H1 (cell line): ENCODE measurements at regions not wholly inside any gene's neighbourhood (a gene's known extent, or its start where the extent isn't known, plus 50 kb on each side); places are given as distances from the start of the nearest gene placed in this dataset.

Experiments
- CTCF ChIA-PET: fragments of 300-600 bp; sonication (Branson Sonifier 250); formaldehyde crosslinking; loops from one replicate; lab custom pipeline; 2021; ENCODE audit not compliant: partially characterized antibody; lab: Charles Lee
- POLR2A ChIA-PET: fragments of 300-600 bp; sonication (Branson Sonifier 250); formaldehyde crosslinking; loops from one replicate; lab custom pipeline; 2021; ENCODE audit warnings: inconsistent platforms; ENCODE audit not compliant: partially characterized antibody; lab: Charles Lee
- DNase-seq, 2 experiments: peaks; one replicate each; pipeline versions ENCODE4 v3.0.0 to v3.0.0-alpha.2; 2010 to 2022; ENCODE audit warnings: low spot score in 2 of 2, low read depth in 1 of 2, mixed read lengths in 1 of 2
- FAIRE-seq: peaks from 2 replicates; lab custom pipeline; 2011; peaks lifted over from hg19 to GRCh38; lab: Jason Lieb, UNC
- H2AFZ ChIP-seq: 2 replicates; pipeline ENCODE4 v1.8.1; 2012; ENCODE audit warnings: low read length, inconsistent platforms
- H2AK5ac ChIP-seq: 2 replicates; pipeline ENCODE4 v1.6.1; 2013; ENCODE audit warnings: low read depth, low read length
- H2BK120ac ChIP-seq: replicated peaks from 2 replicates; pipeline ENCODE3; 2013; ENCODE audit warnings: low read depth, low read length, inconsistent platforms
- H2BK12ac ChIP-seq: 2 replicates; pipeline ENCODE4 v1.6.1; 2013; ENCODE audit warnings: low read depth, low read length
- H2BK15ac ChIP-seq: 2 replicates; pipeline ENCODE4 v1.6.1; 2013; ENCODE audit warnings: low read length
- H2BK20ac ChIP-seq: 2 replicates; pipeline ENCODE4 v1.6.1; 2013; ENCODE audit warnings: low read length
- H2BK5ac ChIP-seq: 2 replicates; pipeline ENCODE4 v1.6.1; 2013; ENCODE audit warnings: low read depth, low read length
- H3K14ac ChIP-seq: 2 replicates; pipeline ENCODE4 v1.6.1; 2013; ENCODE audit warnings: inconsistent platforms; ENCODE audit not compliant: insufficient read length
- H3K18ac ChIP-seq: 2 replicates; pipeline ENCODE4 v1.6.1; 2013; ENCODE audit warnings: low read length; ENCODE audit errors: extremely low read depth
- H3K23ac ChIP-seq: 2 replicates; pipeline ENCODE4 v1.6.1; 2013; ENCODE audit warnings: inconsistent platforms; ENCODE audit not compliant: insufficient read length
- H3K23me2 ChIP-seq: 2 replicates; pipeline ENCODE4 v1.6.1; 2013; ENCODE audit warnings: low read depth, low read length
- H3K27ac ChIP-seq: 2 replicates; pipeline ENCODE4 v1.6.1; 2011; ENCODE audit warnings: low read depth, low read length, inconsistent platforms
- H3K27me3 ChIP-seq, 4 experiments: replicated peaks in 1 of 4; 1 replicate in 1 of 4; 2 replicates in 3 of 4; pipeline versions ENCODE4 v1.6.1 to v1.8.1; 2011 to 2013; ENCODE audit warnings: low read length in 3 of 4, mild to moderate bottlenecking in 3 of 4, inconsistent platforms in 2 of 4, mixed read lengths in 2 of 4, moderate library complexity in 1 of 4; ENCODE audit not compliant: control insufficient read depth in 3 of 4, insufficient read depth in 3 of 4; ENCODE audit errors: extremely low read depth in 1 of 4
- H3K36me3 ChIP-seq, 4 experiments: 2 replicates each; pipeline versions ENCODE4 v1.6.1 to v1.8.1; 2011 to 2013; ENCODE audit warnings: mild to moderate bottlenecking in 4 of 4, low read length in 3 of 4, moderate library complexity in 2 of 4, control low read depth in 1 of 4, inconsistent platforms in 1 of 4; ENCODE audit not compliant: insufficient read depth in 4 of 4, control insufficient read depth in 2 of 4
- H3K4ac ChIP-seq: replicated peaks from 2 replicates; pipeline ENCODE3; 2013; ENCODE audit warnings: low read length, low read depth, mixed read lengths, inconsistent platforms; ENCODE audit not compliant: insufficient read length
- H3K4me1 ChIP-seq, 4 experiments: replicated peaks in 1 of 4; 1 replicate in 1 of 4; 2 replicates in 3 of 4; pipeline versions ENCODE4 v1.6.1 to v1.8.1; 2011 to 2013; ENCODE audit warnings: low read length in 3 of 4, inconsistent platforms in 2 of 4, mixed read lengths in 1 of 4; ENCODE audit not compliant: insufficient read depth in 4 of 4, control insufficient read depth in 3 of 4
- H3K4me2 ChIP-seq, 2 experiments: 2 replicates each; pipeline versions ENCODE4 v1.6.1 to v1.8.1; 2011 to 2013; ENCODE audit warnings: low read depth in 2 of 2, low read length in 2 of 2, control low read depth in 1 of 2, inconsistent platforms in 1 of 2, mild to moderate bottlenecking in 1 of 2; ENCODE audit not compliant: insufficient read depth in 1 of 2
- H3K4me3 ChIP-seq, 4 experiments: fragments of 200-600, 300-600 bp in 1 of 4; sonication (generic), shearing (Covaris generic), sonication (Bioruptor Twin) in 1 of 4; 2 replicates each; pipeline versions ENCODE4 v1.5.1 to v1.8.1; 2011 to 2016; ENCODE audit warnings: low read length in 4 of 4, low read depth in 3 of 4, control low read depth in 2 of 4, inconsistent platforms in 2 of 4, mild to moderate bottlenecking in 2 of 4, mixed read lengths in 1 of 4, moderate library complexity in 1 of 4; ENCODE audit not compliant: insufficient read depth in 2 of 4; ENCODE audit errors: extremely low read depth in 1 of 4
- H3K56ac ChIP-seq: replicated peaks from 2 replicates; pipeline ENCODE3; 2013; ENCODE audit warnings: low read depth, mild to moderate bottlenecking, mixed read lengths, low read length, inconsistent platforms; ENCODE audit not compliant: insufficient read length
- H3K79me1 ChIP-seq: 2 replicates; pipeline ENCODE4 v1.6.1; 2013; ENCODE audit warnings: low read depth, low read length, control low read depth
- H3K79me2 ChIP-seq, 2 experiments: 2 replicates each; pipeline versions ENCODE4 v1.6.1 to v1.8.1; 2012 to 2013; ENCODE audit warnings: low read length in 2 of 2, mild to moderate bottlenecking in 2 of 2, inconsistent platforms in 1 of 2; ENCODE audit not compliant: insufficient read depth in 2 of 2, control insufficient read depth in 1 of 2
- H3K9ac ChIP-seq, 4 experiments: replicated peaks in 1 of 4; 1 replicate in 1 of 4; 2 replicates in 3 of 4; pipeline versions ENCODE4 v1.6.1 to v1.8.1; 2011 to 2013; ENCODE audit warnings: low read depth in 3 of 4, low read length in 3 of 4, control low read depth in 2 of 4, mild to moderate bottlenecking in 2 of 4, moderate library complexity in 2 of 4, inconsistent platforms in 1 of 4; ENCODE audit errors: extremely low read depth in 1 of 4
- H3K9me3 ChIP-seq, 2 experiments: 2 replicates each; pipeline versions ENCODE4 v1.6.1 to v1.8.1; 2012 to 2013; ENCODE audit warnings: mild to moderate bottlenecking in 2 of 2, moderate library complexity in 2 of 2, control low read depth in 1 of 2, inconsistent platforms in 1 of 2, low read depth in 1 of 2, low read length in 1 of 2, mixed read lengths in 1 of 2; ENCODE audit not compliant: insufficient read depth in 2 of 2
- H4K20me1 ChIP-seq, 2 experiments: replicated peaks in 1 of 2; 2 replicates each; pipeline versions ENCODE3 to v1.8.1; 2011 to 2013; ENCODE audit warnings: inconsistent platforms in 2 of 2, low read length in 2 of 2, mild to moderate bottlenecking in 1 of 2; ENCODE audit not compliant: insufficient read depth in 2 of 2, control insufficient read depth in 1 of 2
- H4K5ac ChIP-seq: 2 replicates; pipeline ENCODE4 v1.6.1; 2013; ENCODE audit warnings: low read length, low read depth, mixed read lengths, inconsistent platforms; ENCODE audit not compliant: insufficient read length
- H4K8ac ChIP-seq: 2 replicates; pipeline ENCODE4 v1.8.0; 2013; ENCODE audit warnings: mild to moderate bottlenecking, moderate library complexity, low read length, inconsistent platforms; ENCODE audit not compliant: insufficient read depth; ENCODE audit errors: extremely low read depth
- H4K91ac ChIP-seq: replicated peaks from 2 replicates; pipeline ENCODE3; 2013; ENCODE audit warnings: low read length, mixed read lengths, inconsistent platforms; ENCODE audit not compliant: insufficient read length
- WGBS, 2 experiments: shearing (Covaris generic) in 1 of 2; methylation state at CpG; one replicate each; pipeline versions ENCODE4 v1.1.6 to v1.1.7; 2013 to 2015; ENCODE audit warnings: low lambda C conversion rate in 2 of 2, mixed read lengths in 2 of 2, inconsistent platforms in 1 of 2, low coverage in 1 of 2, missing lambda C conversion rate in 1 of 2; ENCODE audit not compliant: insufficient replicate concordance in 2 of 2, insufficient coverage in 1 of 2, insufficient read length in 1 of 2; ENCODE audit errors: extremely low coverage in 1 of 2, missing lambda C conversion rate in 1 of 2; 5-methylcytosine and 5-hydroxymethylcytosine counted together
- TF ChIP-seq, protein P1 (sequence below): IDR thresholded peaks from 2 replicates; pipeline ENCODE4 v1.6.1; 2011; ENCODE audit warnings: low read length, improper control_type of control experiment

DNA sequence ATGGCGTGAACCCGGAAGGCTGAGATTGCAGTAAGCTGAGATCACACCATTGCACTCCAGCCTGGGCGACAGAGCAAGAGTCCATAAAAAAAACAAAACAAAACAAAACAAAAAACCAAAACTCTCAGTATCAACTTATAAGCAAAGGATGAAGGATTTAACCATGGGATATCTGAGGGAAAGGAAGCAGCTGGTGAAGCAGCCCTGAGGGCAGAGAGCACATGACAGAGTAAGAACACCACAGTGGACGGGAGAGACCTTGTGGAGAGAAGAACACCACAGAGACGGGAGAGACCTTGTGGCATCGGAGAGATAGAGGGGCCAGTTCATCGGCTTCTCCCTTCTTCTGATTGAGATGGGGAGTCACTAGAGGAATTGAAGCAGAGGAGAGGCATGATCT, 697.2 kb downstream of the HDGFL1 start:
- no peak overlapping the region for H3K18ac ChIP-seq
- no peak overlapping the region for H4K8ac ChIP-seq
- no peaks in the 10 kb centered on the region for H3K79me1 ChIP-seq
- ChIA-PET POLR2A (no interaction called here), CTCF (interaction anchor here (1.0 kb wide), 1 partner anchor 179 kb away, joined by 4 read pairs; no protein-coding TSS in a partner anchor)
- no peaks in the 10 kb centered on the region for H3K4me1 ChIP-seq
- FAIRE-seq (no peak), DNase-seq (no peak)
- no peak overlapping the region for H3K27ac ChIP-seq
- WGBS, 2 experiments = 95% methylated on average over 7 of the region's 7 CpGs; no CpG with 5 or more reads in 1 of the 2 experiments
- H4K5ac ChIP-seq = no peak overlapping the region
- TF ChIP-seq, protein P1, sequence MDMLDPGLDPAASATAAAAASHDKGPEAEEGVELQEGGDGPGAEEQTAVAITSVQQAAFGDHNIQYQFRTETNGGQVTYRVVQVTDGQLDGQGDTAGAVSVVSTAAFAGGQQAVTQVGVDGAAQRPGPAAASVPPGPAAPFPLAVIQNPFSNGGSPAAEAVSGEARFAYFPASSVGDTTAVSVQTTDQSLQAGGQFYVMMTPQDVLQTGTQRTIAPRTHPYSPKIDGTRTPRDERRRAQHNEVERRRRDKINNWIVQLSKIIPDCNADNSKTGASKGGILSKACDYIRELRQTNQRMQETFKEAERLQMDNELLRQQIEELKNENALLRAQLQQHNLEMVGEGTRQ = no peak
- no peak overlapping the region for H3K56ac ChIP-seq
- H2AK5ac ChIP-seq = no peak overlapping the region
- no peaks in the 10 kb centered on the region; a peak in 1 of 4 replicates for H3K9me3 ChIP-seq
- H4K91ac ChIP-seq = no peak overlapping the region
- H3K36me3 ChIP-seq = no peaks in the 10 kb centered on the region; a peak in 1 of 8 replicates
- H2BK120ac ChIP-seq = no peak overlapping the region
- no peak overlapping the region for H3K4ac ChIP-seq
- no peaks in the 10 kb centered on the region for H4K20me1 ChIP-seq
- no peaks in the 10 kb centered on the region for H3K23me2 ChIP-seq
- no peak overlapping the region for H3K4me2 ChIP-seq
- H3K4me3 ChIP-seq = no peak overlapping the region
- H3K79me2 ChIP-seq = no peaks in the 10 kb centered on the region
- no peak overlapping the region for H2BK15ac ChIP-seq
- H2BK20ac ChIP-seq = no peak overlapping the region
- no peak overlapping the region for H3K14ac ChIP-seq
- no peak overlapping the region for H3K23ac ChIP-seq
- no peak overlapping the region for H3K9ac ChIP-seq
- H2BK12ac ChIP-seq = no peak overlapping the region
- no peak overlapping the region for H2AFZ ChIP-seq
- no peaks in the 10 kb centered on the region for H3K27me3 ChIP-seq
- no peak overlapping the region for H2BK5ac ChIP-seq
